ENCODE measurements at regions not wholly inside any gene's neighbourhood (a gene's known extent, or its start where the extent isn't known, plus 50 kb on each side); places are given as distances from the start of the nearest gene placed in this dataset.

DNA sequence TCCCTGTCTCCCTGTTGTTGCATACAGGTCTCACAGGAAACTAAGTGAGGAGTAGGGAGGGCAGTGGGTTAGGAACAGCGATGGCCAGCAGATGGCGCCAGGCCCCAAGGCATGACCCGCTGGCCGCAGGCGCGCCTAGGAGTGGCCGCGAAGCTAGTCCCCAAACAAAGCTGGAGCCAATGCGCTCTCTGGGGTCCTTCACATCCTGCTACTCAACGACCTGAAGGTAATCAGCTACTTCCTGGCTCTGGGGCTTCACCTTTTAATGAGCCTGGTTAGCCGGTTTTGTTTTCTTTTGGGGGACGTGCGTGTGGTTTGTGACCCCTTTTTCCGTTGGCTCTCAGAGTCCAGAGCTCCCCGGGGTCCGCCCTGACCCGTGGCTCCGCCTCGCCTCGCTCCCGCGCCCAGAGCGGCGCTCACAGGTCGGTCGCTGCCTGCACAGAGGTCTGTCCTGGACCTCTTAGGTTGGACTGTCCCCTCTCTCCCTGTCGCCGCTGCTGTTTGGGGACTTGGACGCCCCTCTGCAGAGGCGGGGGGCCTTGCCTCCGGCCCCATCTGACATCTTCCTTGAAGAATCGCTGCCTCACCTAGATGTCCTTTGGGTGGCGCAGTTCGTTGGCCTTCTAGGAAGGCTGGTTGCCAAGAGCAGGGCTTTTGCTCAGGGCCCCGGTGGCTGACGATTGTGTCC is 62.2 kb upstream of the GTF3A start (continued):
- TF ChIP-seq, protein P1, sequence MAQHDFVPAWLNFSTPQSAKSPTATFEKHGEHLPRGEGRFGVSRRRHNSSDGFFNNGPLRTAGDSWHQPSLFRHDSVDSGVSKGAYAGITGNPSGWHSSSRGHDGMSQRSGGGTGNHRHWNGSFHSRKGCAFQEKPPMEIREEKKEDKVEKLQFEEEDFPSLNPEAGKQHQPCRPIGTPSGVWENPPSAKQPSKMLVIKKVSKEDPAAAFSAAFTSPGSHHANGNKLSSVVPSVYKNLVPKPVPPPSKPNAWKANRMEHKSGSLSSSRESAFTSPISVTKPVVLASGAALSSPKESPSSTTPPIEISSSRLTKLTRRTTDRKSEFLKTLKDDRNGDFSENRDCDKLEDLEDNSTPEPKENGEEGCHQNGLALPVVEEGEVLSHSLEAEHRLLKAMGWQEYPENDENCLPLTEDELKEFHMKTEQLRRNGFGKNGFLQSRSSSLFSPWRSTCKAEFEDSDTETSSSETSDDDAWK (CRISPR knock-in tag; IDR thresholded peaks at IDR 0.05), result no peak
- TF ChIP-seq SMAD3 (CRISPR knock-in tag; IDR thresholded peaks at IDR 0.05), result no peak
- no peak for TF ChIP-seq MED1 (CRISPR knock-in tag; IDR thresholded peaks at IDR 0.05)
- TF ChIP-seq PRMT3 (CRISPR knock-in tag; IDR thresholded peaks at IDR 0.05; ENCODE audit: borderline replicate concordance, low read depth), result no peak
- TF ChIP-seq ZNF33A (CRISPR knock-in tag; IDR thresholded peaks at IDR 0.05; ENCODE audit: borderline replicate concordance), result no peak
- TF ChIP-seq, protein P2, sequence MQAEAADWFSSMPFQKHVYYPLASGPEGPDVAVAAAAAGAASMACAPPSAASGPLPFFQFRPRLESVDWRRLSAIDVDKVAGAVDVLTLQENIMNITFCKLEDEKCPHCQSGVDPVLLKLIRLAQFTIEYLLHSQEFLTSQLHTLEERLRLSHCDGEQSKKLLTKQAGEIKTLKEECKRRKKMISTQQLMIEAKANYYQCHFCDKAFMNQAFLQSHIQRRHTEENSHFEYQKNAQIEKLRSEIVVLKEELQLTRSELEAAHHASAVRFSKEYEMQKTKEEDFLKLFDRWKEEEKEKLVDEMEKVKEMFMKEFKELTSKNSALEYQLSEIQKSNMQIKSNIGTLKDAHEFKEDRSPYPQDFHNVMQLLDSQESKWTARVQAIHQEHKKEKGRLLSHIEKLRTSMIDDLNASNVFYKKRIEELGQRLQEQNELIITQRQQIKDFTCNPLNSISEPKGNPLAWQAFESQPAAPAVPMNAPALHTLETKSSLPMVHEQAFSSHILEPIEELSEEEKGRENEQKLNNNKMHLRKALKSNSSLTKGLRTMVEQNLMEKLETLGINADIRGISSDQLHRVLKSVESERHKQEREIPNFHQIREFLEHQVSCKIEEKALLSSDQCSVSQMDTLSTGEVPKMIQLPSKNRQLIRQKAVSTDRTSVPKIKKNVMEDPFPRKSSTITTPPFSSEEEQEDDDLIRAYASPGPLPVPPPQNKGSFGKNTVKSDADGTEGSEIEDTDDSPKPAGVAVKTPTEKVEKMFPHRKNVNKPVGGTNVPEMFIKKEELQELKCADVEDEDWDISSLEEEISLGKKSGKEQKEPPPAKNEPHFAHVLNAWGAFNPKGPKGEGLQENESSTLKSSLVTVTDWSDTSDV (CRISPR knock-in tag; IDR thresholded peaks at IDR 0.05), result no peak
- TF ChIP-seq ZNF772 (CRISPR knock-in tag; IDR thresholded peaks at IDR 0.05), result no peak
- TF ChIP-seq, protein P3, sequence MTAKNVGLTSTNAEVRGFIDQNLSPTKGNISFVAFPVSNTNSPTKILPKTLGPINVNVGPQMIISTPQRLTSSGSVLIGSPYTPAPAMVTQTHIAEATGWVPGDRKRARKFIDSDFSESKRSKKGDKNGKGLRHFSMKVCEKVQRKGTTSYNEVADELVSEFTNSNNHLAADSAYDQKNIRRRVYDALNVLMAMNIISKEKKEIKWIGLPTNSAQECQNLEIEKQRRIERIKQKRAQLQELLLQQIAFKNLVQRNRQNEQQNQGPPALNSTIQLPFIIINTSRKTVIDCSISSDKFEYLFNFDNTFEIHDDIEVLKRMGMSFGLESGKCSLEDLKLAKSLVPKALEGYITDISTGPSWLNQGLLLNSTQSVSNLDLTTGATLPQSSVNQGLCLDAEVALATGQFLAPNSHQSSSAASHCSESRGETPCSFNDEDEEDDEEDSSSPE (CRISPR knock-in tag; IDR thresholded peaks at IDR 0.05), result peak; percentile 44; the same call in 1 of the 2 replicates
- peak; percentile 26; the same call in 1 of the 2 replicates for TF ChIP-seq ZBTB7B (CRISPR knock-in tag; IDR thresholded peaks at IDR 0.05)
- TF ChIP-seq NFATC3 (CRISPR knock-in tag; IDR thresholded peaks at IDR 0.05), result no peak
- TF ChIP-seq ZFP37 (CRISPR knock-in tag; IDR thresholded peaks at IDR 0.05; ENCODE audit: borderline replicate concordance), result no peak
- TF ChIP-seq, protein P4, sequence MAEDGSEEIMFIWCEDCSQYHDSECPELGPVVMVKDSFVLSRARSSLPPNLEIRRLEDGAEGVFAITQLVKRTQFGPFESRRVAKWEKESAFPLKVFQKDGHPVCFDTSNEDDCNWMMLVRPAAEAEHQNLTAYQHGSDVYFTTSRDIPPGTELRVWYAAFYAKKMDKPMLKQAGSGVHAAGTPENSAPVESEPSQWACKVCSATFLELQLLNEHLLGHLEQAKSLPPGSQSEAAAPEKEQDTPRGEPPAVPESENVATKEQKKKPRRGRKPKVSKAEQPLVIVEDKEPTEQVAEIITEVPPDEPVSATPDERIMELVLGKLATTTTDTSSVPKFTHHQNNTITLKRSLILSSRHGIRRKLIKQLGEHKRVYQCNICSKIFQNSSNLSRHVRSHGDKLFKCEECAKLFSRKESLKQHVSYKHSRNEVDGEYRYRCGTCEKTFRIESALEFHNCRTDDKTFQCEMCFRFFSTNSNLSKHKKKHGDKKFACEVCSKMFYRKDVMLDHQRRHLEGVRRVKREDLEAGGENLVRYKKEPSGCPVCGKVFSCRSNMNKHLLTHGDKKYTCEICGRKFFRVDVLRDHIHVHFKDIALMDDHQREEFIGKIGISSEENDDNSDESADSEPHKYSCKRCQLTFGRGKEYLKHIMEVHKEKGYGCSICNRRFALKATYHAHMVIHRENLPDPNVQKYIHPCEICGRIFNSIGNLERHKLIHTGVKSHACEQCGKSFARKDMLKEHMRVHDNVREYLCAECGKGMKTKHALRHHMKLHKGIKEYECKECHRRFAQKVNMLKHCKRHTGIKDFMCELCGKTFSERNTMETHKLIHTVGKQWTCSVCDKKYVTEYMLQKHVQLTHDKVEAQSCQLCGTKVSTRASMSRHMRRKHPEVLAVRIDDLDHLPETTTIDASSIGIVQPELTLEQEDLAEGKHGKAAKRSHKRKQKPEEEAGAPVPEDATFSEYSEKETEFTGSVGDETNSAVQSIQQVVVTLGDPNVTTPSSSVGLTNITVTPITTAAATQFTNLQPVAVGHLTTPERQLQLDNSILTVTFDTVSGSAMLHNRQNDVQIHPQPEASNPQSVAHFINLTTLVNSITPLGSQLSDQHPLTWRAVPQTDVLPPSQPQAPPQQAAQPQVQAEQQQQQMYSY (CRISPR knock-in tag; IDR thresholded peaks at IDR 0.05), result no peak
- TF ChIP-seq, protein P5, sequence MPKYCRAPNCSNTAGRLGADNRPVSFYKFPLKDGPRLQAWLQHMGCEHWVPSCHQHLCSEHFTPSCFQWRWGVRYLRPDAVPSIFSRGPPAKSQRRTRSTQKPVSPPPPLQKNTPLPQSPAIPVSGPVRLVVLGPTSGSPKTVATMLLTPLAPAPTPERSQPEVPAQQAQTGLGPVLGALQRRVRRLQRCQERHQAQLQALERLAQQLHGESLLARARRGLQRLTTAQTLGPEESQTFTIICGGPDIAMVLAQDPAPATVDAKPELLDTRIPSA (CRISPR knock-in tag; IDR thresholded peaks at IDR 0.05; ENCODE audit: borderline replicate concordance), result no peak
- no peak for TF ChIP-seq ZNF549 (CRISPR knock-in tag; IDR thresholded peaks at IDR 0.05)
- TF ChIP-seq, protein P6, sequence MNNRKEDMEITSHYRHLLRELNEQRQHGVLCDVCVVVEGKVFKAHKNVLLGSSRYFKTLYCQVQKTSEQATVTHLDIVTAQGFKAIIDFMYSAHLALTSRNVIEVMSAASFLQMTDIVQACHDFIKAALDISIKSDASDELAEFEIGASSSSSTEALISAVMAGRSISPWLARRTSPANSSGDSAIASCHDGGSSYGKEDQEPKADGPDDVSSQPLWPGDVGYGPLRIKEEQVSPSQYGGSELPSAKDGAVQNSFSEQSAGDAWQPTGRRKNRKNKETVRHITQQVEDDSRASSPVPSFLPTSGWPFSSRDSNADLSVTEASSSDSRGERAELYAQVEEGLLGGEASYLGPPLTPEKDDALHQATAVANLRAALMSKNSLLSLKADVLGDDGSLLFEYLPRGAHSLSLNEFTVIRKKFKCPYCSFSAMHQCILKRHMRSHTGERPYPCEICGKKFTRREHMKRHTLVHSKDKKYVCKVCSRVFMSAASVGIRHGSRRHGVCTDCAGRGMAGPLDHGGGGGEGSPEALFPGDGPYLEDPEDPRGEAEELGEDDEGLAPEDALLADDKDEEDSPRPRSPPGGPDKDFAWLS (CRISPR knock-in tag; IDR thresholded peaks at IDR 0.05; ENCODE audit: borderline replicate concordance), result no peak
- TF ChIP-seq NCOA2 (CRISPR knock-in tag; IDR thresholded peaks at IDR 0.05), result no peak
- no peak for TF ChIP-seq RCOR2 (CRISPR knock-in tag; IDR thresholded peaks at IDR 0.05)
- no peak for TF ChIP-seq ZNF24 (IDR thresholded peaks at IDR 0.05)
- TF ChIP-seq BRD4 (CRISPR knock-in tag; IDR thresholded peaks at IDR 0.05), result no peak
